OCI-LY1 (cell line): ENCODE measurements at regions not wholly inside any gene's neighbourhood (a gene's known extent, or its start where the extent isn't known, plus 50 kb on each side); places are given as distances from the start of the nearest gene placed in this dataset.

Experiments
- H2AFZ ChIP-seq: fragments of 200-600 bp; sonication (generic), shearing (Covaris generic); 2 replicates; pipeline ENCODE4 v1.6.0; 2014; ENCODE audit warnings: antibody characterized with exemption, mild to moderate bottlenecking, low read length
- H3F3A ChIP-seq: fragments of 200-600 bp; sonication (generic), shearing (Covaris generic); 2 replicates; pipeline ENCODE4 v1.6.0; 2014; ENCODE audit warnings: mild to moderate bottlenecking, antibody characterized with exemption, low read length, moderate library complexity; ENCODE audit not compliant: insufficient read depth
- H3K27ac ChIP-seq: fragments of 200-600 bp; sonication (generic); 2 replicates; pipeline ENCODE4 v1.5.1; 2014; ENCODE audit warnings: low read length, mixed run types, mild to moderate bottlenecking, low read depth; ENCODE audit not compliant: poor library complexity, severe bottlenecking
- H3K27me3 ChIP-seq: fragments of 200-600 bp; sonication (generic); 2 replicates; pipeline ENCODE4 v1.6.0; 2014; ENCODE audit warnings: antibody characterized with exemption, mild to moderate bottlenecking, low read length, moderate library complexity; ENCODE audit not compliant: insufficient read depth
- H3K36me3 ChIP-seq: fragments of 200-600 bp; sonication (generic); 2 replicates; pipeline ENCODE4 v1.6.1; 2014; ENCODE audit warnings: mild to moderate bottlenecking, antibody characterized with exemption, low read length, moderate library complexity, mixed read lengths; ENCODE audit not compliant: insufficient read depth
- H3K4me1 ChIP-seq: fragments of 200-600 bp; sonication (generic); 2 replicates; pipeline ENCODE4 v1.5.1; 2014; ENCODE audit warnings: mild to moderate bottlenecking, low read length, moderate library complexity; ENCODE audit not compliant: insufficient read depth, severe bottlenecking
- H3K4me2 ChIP-seq: fragments of 200-600 bp; sonication (generic), shearing (Covaris generic); 2 replicates; pipeline ENCODE4 v1.6.1; 2014; ENCODE audit warnings: low read length
- H3K4me3 ChIP-seq: fragments of 200-600 bp; sonication (generic); 2 replicates; pipeline ENCODE4 v1.5.1; 2014; ENCODE audit warnings: low read length, low read depth, mild to moderate bottlenecking, mixed read lengths; ENCODE audit not compliant: poor library complexity, severe bottlenecking
- H3K79me2 ChIP-seq: fragments of 200-600 bp; shearing (Covaris generic); 2 replicates; pipeline ENCODE4 v1.6.1; 2016; ENCODE audit warnings: mixed run types, low read length, mixed read lengths; ENCODE audit not compliant: insufficient read depth
- H3K9ac ChIP-seq: fragments of 200-600 bp; sonication (generic), shearing (Covaris generic); 2 replicates; pipeline ENCODE4 v1.6.1; 2014; ENCODE audit warnings: mild to moderate bottlenecking, low read length, mixed read lengths
- H3K9me2 ChIP-seq: fragments of 200-600 bp; sonication (generic), shearing (Covaris generic); 2 replicates; pipeline ENCODE4 v1.6.1; 2014; ENCODE audit warnings: low read depth, mild to moderate bottlenecking, low read length, mixed read lengths
- H3K9me3 ChIP-seq: fragments of 200-600 bp; shearing (Covaris generic); 2 replicates; pipeline ENCODE4 v1.6.1; 2014; ENCODE audit warnings: low read length, mixed read lengths
- H4K20me1 ChIP-seq: fragments of 200-600 bp; sonication (generic), shearing (Covaris generic); 2 replicates; pipeline ENCODE4 v1.6.0; 2016; ENCODE audit warnings: mild to moderate bottlenecking, low read length; ENCODE audit not compliant: insufficient read depth
- CTCF ChIP-seq: fragments of 200-600 bp; sonication (generic), shearing (Covaris generic); IDR thresholded peaks from 2 replicates; pipeline ENCODE4 v1.5.1; 2017; ENCODE audit warnings: mild to moderate bottlenecking, antibody characterized with exemption, low read length, moderate library complexity, mixed read lengths
- EZH2 ChIP-seq: fragments of 200-600 bp; sonication (generic), shearing (Covaris generic); IDR thresholded peaks from 2 replicates; pipeline ENCODE4 v1.8.0; 2017; ENCODE audit warnings: borderline replicate concordance, mixed run types, mild to moderate bottlenecking, antibody characterized with exemption, low read length, moderate library complexity, mixed read lengths

- no peaks in the 10 kb centered on the region for H3K79me2 ChIP-seq
Measured at GRCh38 chr6:51513891-51514747, 573.3 kb downstream of the PKHD1 start.

GRCh38 chr6:51514748-51515402, 572.5 kb downstream of the PKHD1 start:
- Histone ChIP-seq H3K9me2 (no peaks in the 10 kb centered on the region), H3K9me3 (no peaks in the 10 kb centered on the region), H3K4me3 (no peak overlapping the region), H3K9ac (no peak overlapping the region), H3K27me3 (no peaks in the 10 kb centered on the region), H3K36me3 (no peaks in the 10 kb centered on the region), H3K4me1 (no peaks in the 10 kb centered on the region), H3K4me2 (no peak overlapping the region), H3K27ac (no peak overlapping the region), H2AFZ (no peak overlapping the region), H4K20me1 (no peaks in the 10 kb centered on the region), H3K79me2 (no peaks in the 10 kb centered on the region), H3F3A (no peaks in the 10 kb centered on the region)
- TF ChIP-seq CTCF = no peak
- TF ChIP-seq EZH2 = no peak

More at GRCh38 chr6:51513891-51514747, 573.3 kb downstream of the PKHD1 start:
- no peak overlapping the region for H3K9ac ChIP-seq
- H3K9me3 ChIP-seq = no peaks in the 10 kb centered on the region
- H3K9me2 ChIP-seq = no peaks in the 10 kb centered on the region
- H3K27me3 ChIP-seq = no peaks in the 10 kb centered on the region
- H4K20me1 ChIP-seq = no peaks in the 10 kb centered on the region
- H3K36me3 ChIP-seq = no peaks in the 10 kb centered on the region
- TF ChIP-seq EZH2 (no peak), CTCF (no peak)
- H2AFZ ChIP-seq = no peak overlapping the region
- no peak overlapping the region for H3K27ac ChIP-seq
- no peak overlapping the region for H3K4me3 ChIP-seq
- H3K4me1 ChIP-seq = no peaks in the 10 kb centered on the region
- no peaks in the 10 kb centered on the region for H3F3A ChIP-seq
- no peak overlapping the region for H3K4me2 ChIP-seq

- TF ChIP-seq CTCF = no peak
- TF ChIP-seq EZH2 = no peak
- H3K9ac ChIP-seq = no peak overlapping the region
- no peaks in the 10 kb centered on the region for H4K20me1 ChIP-seq
Measured at GRCh38 chr6:51526049-51526448, 561.4 kb downstream of the PKHD1 start.

More at GRCh38 chr6:51526049-51526448, 561.4 kb downstream of the PKHD1 start:
- no peaks in the 10 kb centered on the region for H3F3A ChIP-seq
- no peak overlapping the region for H3K4me2 ChIP-seq
- H3K4me1 ChIP-seq = no peaks in the 10 kb centered on the region
- H3K27me3 ChIP-seq = no peaks in the 10 kb centered on the region
- no peak overlapping the region for H3K4me3 ChIP-seq
- no peak overlapping the region for H2AFZ ChIP-seq
- H3K9me3 ChIP-seq = no peaks in the 10 kb centered on the region
- no peak overlapping the region for H3K27ac ChIP-seq
- no peaks in the 10 kb centered on the region for H3K9me2 ChIP-seq
- no peaks in the 10 kb centered on the region for H3K36me3 ChIP-seq
- H3K79me2 ChIP-seq = no peaks in the 10 kb centered on the region
